RCC 7860 (cell line): ENCODE measurements at regions not wholly inside any gene's neighbourhood (a gene's known extent, or its start where the extent isn't known, plus 50 kb on each side); places are given as distances from the start of the nearest gene placed in this dataset.

ENCODE experiments used
- DNase-seq: peaks from one replicate; pipeline ENCODE4 v3.0.0-alpha.2; 2015; ENCODE audit warnings: low spot score
- FAIRE-seq: peaks from 2 replicates; lab custom pipeline; 2012; peaks lifted over from hg19 to GRCh38; lab: Jason Lieb, UNC

- no peak for DNase-seq
- FAIRE-seq = no peak
These were observed 51.9 kb upstream of the GAP43 start for GRCh38 chr3:115571413-115571812.
